M059J (cell line): ENCODE measurements at regions not wholly inside any gene's neighbourhood (a gene's known extent, or its start where the extent isn't known, plus 50 kb on each side); places are given as distances from the start of the nearest gene placed in this dataset.

Source experiments
- DNase-seq: peaks from one replicate; pipeline ENCODE4 v3.0.0-alpha.2; 2012; ENCODE audit warnings: low read depth

- peak; percentile 83 for DNase-seq
Measured at GRCh38 chr7:42858570-42858969, 53.3 kb downstream of the C7orf25 start.

- no peak for DNase-seq
Measured at GRCh38 chr7:42856605-42856987, 55.3 kb downstream of the C7orf25 start.

DNA sequence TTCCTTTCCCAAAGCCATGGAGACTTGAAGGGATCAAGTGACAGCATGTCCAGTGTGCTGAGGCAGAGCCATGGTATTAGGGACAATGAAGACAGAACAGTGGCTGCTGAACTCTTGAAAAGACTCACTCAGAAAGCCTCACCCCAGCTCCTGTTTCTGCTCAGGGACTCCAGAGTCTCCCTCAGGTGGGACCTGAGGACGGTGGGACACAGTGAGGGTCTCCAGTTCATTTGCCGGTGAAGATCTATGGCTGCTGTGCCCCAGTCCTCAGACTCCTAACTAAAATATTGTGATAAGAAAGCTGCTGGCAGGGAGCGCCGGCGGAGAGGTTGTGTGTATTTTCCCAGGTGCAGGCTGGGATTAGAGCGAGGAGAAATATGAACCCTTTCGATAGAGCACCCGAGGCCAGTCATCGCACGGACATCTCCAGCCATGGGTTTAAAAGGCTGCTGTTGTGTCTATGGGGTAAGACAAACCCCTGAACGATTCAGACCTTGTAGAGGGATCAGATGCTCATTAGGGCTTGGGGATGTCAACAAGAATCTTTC lies 57.2 kb downstream of the C7orf25 start:
- DNase-seq = no peak

DNA sequence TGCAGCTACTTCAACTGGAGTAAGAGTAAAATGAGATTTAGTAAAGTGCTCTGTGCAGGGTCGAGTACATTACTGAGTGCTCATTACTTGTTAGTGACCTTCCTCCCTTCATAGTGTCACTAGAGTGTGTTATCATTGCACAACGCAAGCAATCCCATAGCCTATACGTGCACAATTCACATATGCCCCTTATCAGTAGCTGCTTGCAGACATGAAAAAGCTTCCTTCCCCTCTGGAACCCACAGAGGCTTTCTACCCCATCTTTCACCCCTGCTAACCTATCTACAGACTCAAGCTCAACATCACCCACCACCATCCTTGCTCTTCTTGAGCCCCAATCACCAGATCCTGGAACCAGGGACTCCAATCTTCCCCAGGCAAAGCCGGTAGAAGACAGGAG lies 59.3 kb downstream of the C7orf25 start:
- no peak for DNase-seq

GRCh38 chr7:42843205-42843800 lies 68.6 kb downstream of the C7orf25 start:
- DNase-seq = peak; percentile 54

DNA sequence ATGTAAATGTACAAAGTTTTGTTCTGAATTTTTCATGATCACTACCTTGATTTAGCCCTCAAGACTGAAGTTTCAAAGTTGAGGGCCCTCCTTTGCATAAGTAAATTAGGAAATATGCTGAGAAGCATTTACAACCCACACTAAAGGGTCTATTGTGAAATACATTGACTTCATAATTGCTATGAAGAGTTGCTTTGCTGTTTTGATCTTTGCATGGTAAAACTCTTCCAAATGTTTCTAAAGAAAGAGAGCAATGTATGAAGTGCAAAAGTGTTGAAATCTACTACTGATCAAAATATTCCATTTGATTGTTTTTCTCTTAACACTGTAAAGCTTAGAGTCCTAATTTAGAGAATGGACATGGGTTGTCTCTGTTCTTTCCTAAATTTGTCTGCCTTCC lies 77.2 kb downstream of the C7orf25 start:
- DNase-seq = no peak

DNA sequence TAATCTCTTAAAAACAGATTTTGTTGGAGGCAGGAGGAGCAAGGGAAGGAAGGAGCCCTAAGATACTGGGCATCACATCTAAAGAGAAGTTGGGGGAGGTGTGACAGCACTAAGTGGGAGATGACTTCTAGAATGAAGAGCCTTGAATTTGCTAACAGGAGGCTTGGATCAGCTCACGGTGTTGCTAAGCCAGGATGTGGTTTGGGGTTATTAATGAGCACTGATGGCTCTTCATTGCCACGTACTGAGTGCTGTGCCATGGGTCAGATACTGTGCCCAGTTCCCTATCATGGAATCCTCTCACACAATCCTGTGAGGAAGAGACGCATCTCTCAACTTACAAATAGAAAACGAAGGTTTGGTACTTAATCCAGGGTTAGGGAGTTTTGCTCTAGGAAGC lies 78.5 kb downstream of the C7orf25 start:
- DNase-seq = peak; percentile 54

GRCh38 chr7:42832667-42833066 lies 79.2 kb downstream of the C7orf25 start:
- no peak for DNase-seq

- DNase-seq = peak; percentile 58
Measured at GRCh38 chr7:42831718-42832522, 80.0 kb downstream of the C7orf25 start.

DNA sequence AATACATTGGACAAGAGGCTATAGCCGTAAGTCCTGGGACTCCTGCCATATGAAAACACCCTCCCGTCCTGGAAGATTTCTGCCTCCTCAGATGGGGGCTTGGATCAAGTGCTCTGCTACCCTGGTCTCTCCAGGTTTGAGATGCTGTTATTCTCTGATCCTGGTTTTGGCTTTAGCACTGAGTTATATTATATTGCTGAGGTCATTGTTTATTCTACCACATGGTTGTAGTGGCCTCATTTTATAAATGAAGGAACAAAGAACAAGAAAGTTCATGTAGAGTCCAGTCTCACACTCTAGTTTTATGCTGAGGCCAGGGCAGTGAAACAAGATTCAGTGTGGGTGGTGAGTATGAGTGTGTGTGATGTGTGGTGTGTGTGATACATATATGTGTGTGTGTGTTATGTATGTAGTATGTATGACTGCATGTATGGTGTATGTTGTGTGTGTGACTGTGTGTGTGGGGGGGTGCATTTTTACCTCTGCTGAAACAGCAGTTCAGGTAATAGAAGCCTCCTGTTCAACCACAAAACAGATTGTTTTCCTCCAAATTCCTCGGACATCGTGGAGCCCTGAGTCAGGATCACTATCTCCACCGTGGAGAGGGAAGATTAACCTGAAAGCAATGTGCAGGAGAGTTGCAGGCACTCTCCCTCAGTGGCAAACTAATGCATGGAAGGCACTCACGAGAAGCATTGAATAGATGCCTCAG lies 80.7 kb downstream of the C7orf25 start:
- peak; percentile 18 for DNase-seq

DNA sequence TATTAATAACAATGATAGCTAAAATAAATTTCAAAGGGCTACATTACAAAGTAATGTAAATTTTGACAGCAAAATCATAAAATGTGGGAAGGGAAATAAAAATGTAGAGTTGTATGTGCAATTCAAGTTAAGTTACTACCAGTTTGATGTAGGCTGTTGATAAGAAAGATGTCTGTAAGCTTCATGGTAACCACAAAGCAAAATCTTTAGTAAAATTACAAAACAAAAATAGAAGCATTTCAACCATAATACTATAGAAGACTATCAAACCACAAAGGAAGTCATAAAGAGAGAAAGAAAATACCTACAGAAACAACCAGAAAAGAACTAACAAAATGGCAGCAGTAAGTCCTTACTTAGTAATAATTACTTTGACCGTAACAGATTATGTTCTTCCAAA lies 99.1 kb downstream of the C7orf25 start:
- DNase-seq = no peak

GRCh38 chr7:42805601-42806000 lies 106.3 kb downstream of the C7orf25 start:
- DNase-seq = peak; percentile 8

- no peak for DNase-seq
Measured at GRCh38 chr7:42794673-42795072, 117.2 kb downstream of the C7orf25 start.

DNA sequence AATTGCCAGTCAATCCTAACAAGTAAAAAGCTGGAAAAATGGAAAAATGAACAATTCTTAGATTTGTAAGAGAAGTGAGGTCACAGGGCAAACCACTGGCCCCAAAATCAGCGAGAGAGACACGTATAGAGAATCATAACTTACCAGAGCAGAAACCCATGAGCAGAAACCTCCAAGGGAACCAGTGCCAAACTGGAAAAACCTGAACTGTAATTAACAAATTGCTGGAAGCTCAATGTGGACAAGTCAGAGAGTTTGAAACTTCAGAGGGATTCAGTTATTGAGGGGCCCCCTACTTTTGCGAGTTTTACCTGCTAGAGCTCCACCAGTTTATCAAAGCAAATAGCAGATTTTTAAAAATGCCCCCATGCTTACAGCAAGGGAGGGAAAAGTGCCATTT lies 119.0 kb downstream of the C7orf25 start:
- DNase-seq = no peak

DNA sequence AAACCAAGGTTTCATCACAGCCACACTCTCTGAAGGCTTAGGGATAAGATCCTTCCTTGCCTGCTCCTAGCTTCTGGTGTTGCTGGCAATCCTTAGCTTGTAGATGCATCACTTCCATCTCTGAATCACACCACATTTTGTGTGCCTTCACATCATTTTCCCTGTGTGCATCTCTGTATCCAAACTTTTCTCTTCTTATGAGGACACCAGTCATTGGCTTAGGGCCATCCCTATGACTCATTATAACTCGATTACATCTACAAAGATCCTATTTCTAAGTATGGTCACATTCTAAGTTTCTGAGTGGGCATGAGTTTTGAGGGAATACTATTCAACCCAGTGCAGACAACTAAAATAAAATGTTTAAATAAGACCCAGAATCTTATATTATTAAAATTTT lies 121.7 kb downstream of the C7orf25 start:
- DNase-seq = peak; percentile 55

GRCh38 chr7:42774436-42774835 lies 137.4 kb downstream of the C7orf25 start:
- no peak for DNase-seq

GRCh38 chr7:42770114-42770513 lies 141.8 kb downstream of the C7orf25 start:
- DNase-seq = peak; percentile 18

DNA sequence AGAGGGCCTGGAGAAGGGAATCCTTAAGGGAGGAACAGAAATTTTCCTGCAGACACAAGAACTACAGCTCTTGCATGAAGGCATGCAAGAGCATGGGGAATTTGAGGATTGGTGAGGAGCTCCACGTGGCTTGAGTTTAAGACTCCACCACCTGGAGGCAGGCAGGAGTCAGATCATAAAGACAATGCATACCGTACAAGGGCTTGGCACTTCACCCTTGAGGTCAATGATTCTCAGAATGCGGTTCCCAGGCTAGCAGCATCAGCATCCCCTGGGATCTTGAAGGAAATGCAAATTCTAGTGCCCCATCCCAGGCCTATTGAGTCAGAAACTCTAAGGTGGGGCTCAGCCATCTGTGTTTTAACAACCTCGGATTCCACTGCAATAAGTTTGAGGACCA lies 143.8 kb downstream of the C7orf25 start:
- no peak for DNase-seq

GRCh38 chr7:42766782-42767423 lies 145.0 kb downstream of the C7orf25 start:
- no peak for DNase-seq

- DNase-seq = peak; percentile 8
Measured at GRCh38 chr7:42765931-42766330, 145.9 kb downstream of the C7orf25 start.

DNA sequence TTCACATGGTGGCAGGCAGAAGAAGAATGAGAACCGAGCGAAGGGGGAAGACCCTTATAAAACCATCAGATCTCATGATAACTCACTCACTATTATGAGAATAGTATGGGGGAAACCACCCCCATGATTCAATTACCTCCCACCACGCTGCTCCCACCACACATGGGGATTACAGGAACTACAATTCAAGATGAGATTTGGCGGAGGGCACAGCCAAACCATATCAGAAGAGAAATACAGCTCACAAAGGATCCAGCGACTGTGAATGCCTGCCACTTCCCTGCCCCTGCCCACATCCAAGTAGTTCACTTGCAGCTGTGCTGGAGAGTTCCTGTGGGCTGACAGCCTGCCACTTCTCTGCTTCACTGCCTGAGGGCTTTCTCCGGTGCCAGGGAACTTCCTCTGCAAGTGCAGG lies 148.7 kb downstream of the C7orf25 start:
- DNase-seq = peak; percentile 66

DNA sequence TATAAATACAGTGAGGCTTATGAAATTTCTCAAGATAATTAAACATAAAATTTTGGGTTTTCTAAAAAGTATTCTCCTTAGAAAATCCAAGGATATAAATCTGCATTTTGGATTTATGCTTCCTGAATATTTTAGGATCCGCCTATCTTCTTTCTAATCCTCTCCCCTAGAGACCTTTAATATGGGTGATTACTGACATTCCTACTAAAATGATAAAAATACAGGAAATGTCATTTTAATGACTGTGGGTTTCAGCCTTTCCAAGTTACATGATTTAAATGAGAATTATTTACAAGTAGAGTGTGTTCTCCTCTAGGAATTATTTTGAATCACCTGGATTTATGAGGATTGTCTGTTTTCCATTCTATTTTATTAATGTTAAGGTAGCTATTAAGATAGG lies 150.4 kb downstream of the C7orf25 start:
- no peak for DNase-seq
